Stomach (tissue), 8 donors: ENCODE measurements at regions not wholly inside any gene's neighbourhood (a gene's known extent, or its start where the extent isn't known, plus 50 kb on each side); places are given as distances from the start of the nearest gene placed in this dataset.

ENCODE experiments used
- DNase-seq, 2 donors: peaks; one replicate each; pipeline versions ENCODE4 v3.0.0 to v3.0.0-alpha.2; 2013 to 2019
- H3K27ac ChIP-seq, 5 donors: fragments of 200-600 bp in 4 of 5; sonication (generic) in 4 of 5; one replicate each; pipeline ENCODE4 v1.5.1; 2013 to 2019; ENCODE audit warnings: mild to moderate bottlenecking in 1 of 5, moderate library complexity in 1 of 5
- H3K27me3 ChIP-seq, 3 donors: fragments of 200-600 bp; sonication (generic); one replicate each; pipeline ENCODE4 v1.5.1; 2017 to 2019; ENCODE audit warnings: mixed run types in 1 of 3
- H3K36me3 ChIP-seq, 4 donors: fragments of 200-600 bp; sonication (generic); 1 replicate in 3 of 4; 2 replicates in 1 of 4; pipeline ENCODE4 v1.5.1; 2016 to 2019
- H3K4me1 ChIP-seq, 4 donors: fragments of 200-600 bp; sonication (generic); one replicate each; pipeline ENCODE4 v1.5.1; 2016 to 2019
- H3K4me3 ChIP-seq, 4 donors: fragments of 200-600 bp; sonication (generic) in 3 of 4; one replicate each; pipeline ENCODE4 v1.5.1; 2016 to 2019; ENCODE audit warnings: mild to moderate bottlenecking in 1 of 4
- H3K9me3 ChIP-seq, 4 donors: fragments of 200-600 bp; sonication (generic); one replicate each; pipeline ENCODE4 v1.5.1; 2016 to 2019
- CTCF ChIP-seq, 7 experiments: fragments of 450-650 bp in 4 of 7; fragments of 200-600 bp in 3 of 7; sonication (generic) in 3 of 7; IDR thresholded peaks; one replicate each; pipeline ENCODE4 v1.5.1; 2016 to 2019; ENCODE audit warnings: antibody characterized with exemption in 7 of 7, control low read depth in 2 of 7, mild to moderate bottlenecking in 1 of 7
- EP300 ChIP-seq: sonication (generic); formaldehyde crosslinking; IDR thresholded peaks from one replicate; pipeline ENCODE4 v1.6.1; 2017; ENCODE audit warnings: antibody characterized with exemption
- POLR2A ChIP-seq, 4 donors: fragments of 450-650 bp; IDR thresholded peaks; one replicate each; pipeline ENCODE4 v1.6.1; 2016; ENCODE audit warnings: antibody characterized with exemption in 4 of 4, control low read depth in 2 of 4, mild to moderate bottlenecking in 1 of 4, moderate library complexity in 1 of 4
- POLR2AphosphoS5 ChIP-seq, 3 donors: sonication (generic); formaldehyde crosslinking; IDR thresholded peaks; one replicate each; pipeline ENCODE4 v1.6.1; 2016; ENCODE audit warnings: antibody characterized with exemption in 3 of 3
- WGBS, 5 donors: extraction: QIAGEN DNeasy Blood & Tissue Kit in 3 of 5; methylation state at CpG; one replicate each; pipeline versions ENCODE4 v1.1.5 to v1.1.7; 2013 to 2018; 5-methylcytosine and 5-hydroxymethylcytosine counted together
- intact Hi-C: fragments of 100-400 bp; cut with DNase I; formaldehyde crosslinking; loops from one replicate; pipeline ENCODE4 v1.15.1; 2023; ENCODE audit warnings: low total_unique reads
- donor health status: healthy with polysubstance abuse.
- donor health status: Bipolar disorder and iron deficiency.
- donor health status: healthy.

- Histone ChIP-seq H3K9me3 (no peaks in the 10 kb centered on the region), H3K27me3 (no peaks in the 10 kb centered on the region), H3K36me3 (no peaks in the 10 kb centered on the region), H3K4me1 (no peaks in the 10 kb centered on the region), H3K27ac (no peak overlapping the region), H3K4me3 (no peak overlapping the region)
- TF ChIP-seq CTCF (IDR thresholded peaks at IDR 0.05), result no peak
- no peak for TF ChIP-seq EP300
- TF ChIP-seq POLR2AphosphoS5 (IDR thresholded peaks at IDR 0.05), result no peak
- no peak for TF ChIP-seq POLR2A (IDR thresholded peaks at IDR 0.05)
- WGBS, 5 donors, result 73 to 87% (median 76%) methylated on average over 4 of the region's 4 CpGs
- intact Hi-C loops, result no loop called here
- no peak for DNase-seq
Measured at GRCh38 chr15:96559631-96560030, 229.1 kb downstream of the NR2F2 start.

GRCh38 chr15:96560246-96560895, 229.9 kb downstream of the NR2F2 start:
- Histone ChIP-seq H3K4me1 (no peaks in the 10 kb centered on the region), H3K36me3 (no peaks in the 10 kb centered on the region), H3K27me3 (no peaks in the 10 kb centered on the region), H3K27ac (no peak overlapping the region), H3K9me3 (no peaks in the 10 kb centered on the region), H3K4me3 (no peak overlapping the region)
- no peak for DNase-seq
- TF ChIP-seq POLR2AphosphoS5 (IDR thresholded peaks at IDR 0.05), result no peak
- no peak for TF ChIP-seq EP300
- TF ChIP-seq CTCF (IDR thresholded peaks at IDR 0.05), result no peak
- TF ChIP-seq POLR2A (IDR thresholded peaks at IDR 0.05), result no peak
- intact Hi-C loops, result no loop called here
- WGBS, 5 donors, result 55 to 80% (median 66%) methylated on average over 3 of the region's 3 CpGs

- DNase-seq, result no peak
- Histone ChIP-seq H3K36me3 (no peaks in the 10 kb centered on the region), H3K27me3 (no peaks in the 10 kb centered on the region), H3K27ac (no peak overlapping the region), H3K9me3 (no peaks in the 10 kb centered on the region), H3K4me1 (no peaks in the 10 kb centered on the region), H3K4me3 (no peak overlapping the region)
- WGBS, 5 donors, result 60 to 84% (median 78%) methylated on average over 2 of the region's 2 CpGs
- no peak for TF ChIP-seq CTCF (IDR thresholded peaks at IDR 0.05)
- TF ChIP-seq EP300, result no peak
- no peak for TF ChIP-seq POLR2A (IDR thresholded peaks at IDR 0.05)
- intact Hi-C loops, result no loop called here
Measured at GRCh38 chr15:96561593-96561992, 231.1 kb downstream of the NR2F2 start.

GRCh38 chr15:96564546-96564945, 234.0 kb downstream of the NR2F2 start:
- WGBS, 5 donors, result 84 to 89% (median 86%) methylated on average over 3 of the region's 3 CpGs
- H3K27ac ChIP-seq, result no peak overlapping the region
- intact Hi-C loops, result no loop called here
- TF ChIP-seq POLR2A (IDR thresholded peaks at IDR 0.05) (no peak), CTCF (IDR thresholded peaks at IDR 0.05) (no peak), POLR2AphosphoS5 (IDR thresholded peaks at IDR 0.05) (no peak), EP300 (no peak)
- no peaks in the 10 kb centered on the region for H3K4me1 ChIP-seq
- no peak overlapping the region for H3K4me3 ChIP-seq
- H3K27me3 ChIP-seq, result no peaks in the 10 kb centered on the region
- no peak for DNase-seq
- no peaks in the 10 kb centered on the region for H3K36me3 ChIP-seq
- H3K9me3 ChIP-seq, result no peaks in the 10 kb centered on the region
